KMS-11 (cell line): ENCODE measurements at regions not wholly inside any gene's neighbourhood (a gene's known extent, or its start where the extent isn't known, plus 50 kb on each side); places are given as distances from the start of the nearest gene placed in this dataset.

Experiments used
- H2AFZ ChIP-seq: fragments of 200-600 bp; sonication (generic); 2 replicates; pipeline ENCODE4 v1.6.1; 2016; ENCODE audit warnings: antibody characterized with exemption, mixed run types, low read depth
- H3K27ac ChIP-seq: fragments of 200-600 bp; sonication (generic); 2 replicates; pipeline ENCODE4 v1.6.1; 2016; ENCODE audit warnings: mild to moderate bottlenecking, mixed run types
- H3K27me3 ChIP-seq: fragments of 200-600 bp; sonication (generic); 2 replicates; pipeline ENCODE4 v1.6.1; 2017; ENCODE audit warnings: mild to moderate bottlenecking, low read depth, mixed run types, moderate library complexity; ENCODE audit not compliant: insufficient read depth
- H3K36me3 ChIP-seq: fragments of 200-600 bp; sonication (generic); 2 replicates; pipeline ENCODE4 v1.6.1; 2017; ENCODE audit warnings: mild to moderate bottlenecking, mixed run types; ENCODE audit not compliant: insufficient read depth
- H3K4me1 ChIP-seq: fragments of 200-600 bp; sonication (generic); 2 replicates; pipeline ENCODE4 v1.6.1; 2016; ENCODE audit warnings: mild to moderate bottlenecking, low read depth, mixed run types; ENCODE audit not compliant: poor library complexity, severe bottlenecking
- H3K4me2 ChIP-seq: fragments of 200-600 bp; sonication (generic); 2 replicates; pipeline ENCODE4 v1.7.0; 2016; ENCODE audit warnings: mild to moderate bottlenecking, mixed run types
- H3K4me3 ChIP-seq: fragments of 200-600 bp; sonication (generic); IDR thresholded peaks from 2 replicates; pipeline ENCODE4 v1.6.1; 2017; ENCODE audit warnings: low read depth, low read length, mixed read lengths; ENCODE audit not compliant: insufficient read depth
- H3K79me2 ChIP-seq: fragments of 200-600 bp; sonication (generic); 2 replicates; pipeline ENCODE4 v1.6.1; 2016; ENCODE audit warnings: low read depth, mixed run types; ENCODE audit not compliant: insufficient read depth
- H3K9ac ChIP-seq: fragments of 200-600 bp; sonication (generic); 2 replicates; pipeline ENCODE4 v1.6.1; 2016; ENCODE audit warnings: mild to moderate bottlenecking, mixed run types
- H4K20me1 ChIP-seq: fragments of 200-600 bp; sonication (generic); 2 replicates; pipeline ENCODE4 v1.6.1; 2016; ENCODE audit warnings: mild to moderate bottlenecking, mixed run types; ENCODE audit not compliant: insufficient read depth
- CTCF ChIP-seq: fragments of 200-600 bp; sonication (generic); conservative IDR thresholded peaks from 2 replicates; pipeline ENCODE4 v1.6.1; 2017; ENCODE audit warnings: low read depth, mild to moderate bottlenecking, antibody characterized with exemption, low read length, moderate library complexity, mixed read lengths

DNA sequence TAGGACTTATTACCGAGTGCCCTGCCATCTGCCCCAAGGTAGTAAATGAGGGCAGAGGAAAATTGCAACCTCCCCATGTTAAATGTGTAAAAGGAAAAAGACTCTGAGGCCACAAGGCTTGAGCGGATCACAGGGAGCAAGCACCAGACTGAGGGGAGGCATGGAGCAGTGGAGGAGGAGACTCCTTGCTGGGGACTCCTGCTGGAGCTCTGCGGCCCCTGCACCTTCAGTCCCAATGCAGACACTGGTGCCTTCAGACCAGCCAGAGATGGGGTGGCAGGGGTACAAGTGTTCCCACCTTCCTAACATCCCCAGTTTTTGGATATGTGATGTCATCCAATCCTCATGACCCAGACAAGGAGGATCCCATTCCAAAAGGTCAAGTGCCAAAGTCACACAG lies 128.4 kb upstream of the NGF start:
- no peak overlapping the region for H2AFZ ChIP-seq
- H4K20me1 ChIP-seq: no peaks in the 10 kb centered on the region
- H3K9ac ChIP-seq: no peak overlapping the region
- H3K4me3 ChIP-seq: no peak overlapping the region
- TF ChIP-seq CTCF: no peak
- H3K36me3 ChIP-seq: no peaks in the 10 kb centered on the region
- no peaks in the 10 kb centered on the region for H3K79me2 ChIP-seq
- no peaks in the 10 kb centered on the region for H3K27me3 ChIP-seq
- H3K4me2 ChIP-seq: no peak overlapping the region
- no peaks in the 10 kb centered on the region for H3K4me1 ChIP-seq
- no peak overlapping the region for H3K27ac ChIP-seq

GRCh38 chr1:115465802-115466363 lies 127.8 kb upstream of the NGF start:
- no peak overlapping the region for H3K4me2 ChIP-seq
- H4K20me1 ChIP-seq: no peaks in the 10 kb centered on the region
- no peak overlapping the region for H3K27ac ChIP-seq
- TF ChIP-seq CTCF: no peak
- H3K4me1 ChIP-seq: no peaks in the 10 kb centered on the region
- H3K27me3 ChIP-seq: no peaks in the 10 kb centered on the region
- H3K4me3 ChIP-seq: no peak overlapping the region
- no peaks in the 10 kb centered on the region for H3K79me2 ChIP-seq
- H3K9ac ChIP-seq: no peak overlapping the region
- H3K36me3 ChIP-seq: no peaks in the 10 kb centered on the region
- no peak overlapping the region for H2AFZ ChIP-seq

DNA sequence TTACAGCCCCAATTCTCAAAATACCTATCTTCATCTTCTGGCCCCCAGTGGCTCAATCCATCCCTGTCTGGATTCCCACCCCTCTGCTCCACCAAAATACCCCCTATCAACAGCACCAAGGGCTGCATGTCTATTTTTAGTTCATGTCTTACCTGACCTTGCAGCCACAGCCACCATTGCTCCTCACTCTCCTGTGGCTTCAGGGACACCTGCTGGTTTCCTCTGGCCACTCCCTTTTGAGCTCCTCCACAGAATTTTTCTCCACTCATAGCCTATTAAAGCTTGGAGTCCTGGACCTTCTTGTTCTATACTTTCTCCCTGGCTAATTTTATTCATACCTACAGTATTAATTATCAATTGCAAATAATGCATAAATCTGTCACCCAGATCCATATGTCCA lies 125.3 kb upstream of the NGF start:
- Histone ChIP-seq H3K4me1 (no peaks in the 10 kb centered on the region), H3K36me3 (no peaks in the 10 kb centered on the region), H3K4me3 (no peak overlapping the region), H3K27ac (no peak overlapping the region), H3K79me2 (no peaks in the 10 kb centered on the region), H3K9ac (no peak overlapping the region), H3K27me3 (no peaks in the 10 kb centered on the region), H4K20me1 (no peaks in the 10 kb centered on the region), H3K4me2 (no peak overlapping the region), H2AFZ (no peak overlapping the region)
- no peak for TF ChIP-seq CTCF

- H2AFZ ChIP-seq: no peak overlapping the region
- no peak overlapping the region for H3K4me3 ChIP-seq
- no peaks in the 10 kb centered on the region for H3K36me3 ChIP-seq
- no peak overlapping the region for H3K4me2 ChIP-seq
- no peaks in the 10 kb centered on the region for H3K79me2 ChIP-seq
- no peaks in the 10 kb centered on the region for H3K4me1 ChIP-seq
- TF ChIP-seq CTCF: no peak
- no peaks in the 10 kb centered on the region for H3K27me3 ChIP-seq
- H3K9ac ChIP-seq: no peak overlapping the region
- H4K20me1 ChIP-seq: no peaks in the 10 kb centered on the region
- no peak overlapping the region for H3K27ac ChIP-seq
These were observed 124.6 kb upstream of the NGF start for GRCh38 chr1:115462566-115463076.
